ENCODE measurements at regions not wholly inside any gene's neighbourhood (a gene's known extent, or its start where the extent isn't known, plus 50 kb on each side); places are given as distances from the start of the nearest gene placed in this dataset.

GRCh38 chr1:65048335-65048734, 82.0 kb upstream of the JAK1 start:
- peaks cover 2% of the 10 kb centered on the region for H3K36me3 Mint-ChIP-seq
- H3K4me3 Mint-ChIP-seq = no peak overlapping the region
- ATAC-seq (ENCODE audit: low read depth) = no peak
- no peaks in the 10 kb centered on the region for H3K9me3 Mint-ChIP-seq
- DNase-seq = no peak
- no peak overlapping the region for H3K27ac Mint-ChIP-seq
- peaks cover 2% of the 10 kb centered on the region for H3K27me3 Mint-ChIP-seq
- POLR2A ChIA-PET = no interaction called here
- H3K4me1 Mint-ChIP-seq = peaks cover 19% of the 10 kb centered on the region

- Mint-ChIP-seq H3K27me3 (peaks cover 2% of the 10 kb centered on the region), H3K4me1 (peaks cover 19% of the 10 kb centered on the region), H3K9me3 (no peaks in the 10 kb centered on the region), H3K27ac (peak overlapping the region; percentile 11), H3K4me3 (peak overlapping the region; percentile 57), H3K36me3 (peaks cover 2% of the 10 kb centered on the region)
- ATAC-seq (ENCODE audit: low read depth) (peak; percentile 73), DNase-seq (no peak)
- POLR2A ChIA-PET = interaction anchor here (0.7 kb wide), 1 partner anchor 14 kb away, joined by 3 read pairs; no protein-coding TSS in a partner anchor
Measured at GRCh38 chr1:65049941-65050713, 83.8 kb upstream of the JAK1 start.

- no peak for ATAC-seq (ENCODE audit: low read depth)
- Mint-ChIP-seq H3K4me1 (peaks cover 16% of the 10 kb centered on the region), H3K9me3 (no peaks in the 10 kb centered on the region), H3K27me3 (peaks cover 2% of the 10 kb centered on the region), H3K27ac (no peak overlapping the region), H3K36me3 (peaks cover 5% of the 10 kb centered on the region), H3K4me3 (no peak overlapping the region)
- DNase-seq = no peak
- POLR2A ChIA-PET = interaction anchor here (0.7 kb wide), 1 partner anchor 14 kb away, joined by 3 read pairs; no protein-coding TSS in a partner anchor
Measured at GRCh38 chr1:65050735-65051134, 84.4 kb upstream of the JAK1 start.

GRCh38 chr1:65054481-65054880, 88.1 kb upstream of the JAK1 start:
- POLR2A ChIA-PET = no interaction called here
- no peaks in the 10 kb centered on the region for H3K9me3 Mint-ChIP-seq
- ATAC-seq (ENCODE audit: low read depth) (no peak), DNase-seq (no peak)
- peaks cover under 1% of the 10 kb centered on the region for H3K27me3 Mint-ChIP-seq
- peaks cover 15% of the 10 kb centered on the region for H3K36me3 Mint-ChIP-seq
- H3K4me1 Mint-ChIP-seq = peaks cover 15% of the 10 kb centered on the region
- H3K27ac Mint-ChIP-seq = no peak overlapping the region
- no peak overlapping the region for H3K4me3 Mint-ChIP-seq

- peaks cover 15% of the 10 kb centered on the region for H3K36me3 Mint-ChIP-seq
- H3K4me1 Mint-ChIP-seq = peaks cover 6% of the 10 kb centered on the region
Measured at GRCh38 chr1:65055747-65056146, 89.4 kb upstream of the JAK1 start.

GRCh38 chr1:65056234-65056633, 89.9 kb upstream of the JAK1 start:
- peaks cover 5% of the 10 kb centered on the region for H3K4me1 Mint-ChIP-seq
- ATAC-seq (ENCODE audit: low read depth) (no peak), DNase-seq (no peak)
- H3K9me3 Mint-ChIP-seq = no peaks in the 10 kb centered on the region
- H3K27ac Mint-ChIP-seq = no peak overlapping the region
- H3K36me3 Mint-ChIP-seq = peaks cover 15% of the 10 kb centered on the region
- POLR2A ChIA-PET = no interaction called here
- H3K4me3 Mint-ChIP-seq = no peak overlapping the region
- H3K27me3 Mint-ChIP-seq = no peaks in the 10 kb centered on the region

More at GRCh38 chr1:65055747-65056146, 89.4 kb upstream of the JAK1 start:
- no peak for DNase-seq
- no peaks in the 10 kb centered on the region for H3K27me3 Mint-ChIP-seq
- H3K27ac Mint-ChIP-seq = no peak overlapping the region
- no peaks in the 10 kb centered on the region for H3K9me3 Mint-ChIP-seq
- no peak for ATAC-seq (ENCODE audit: low read depth)
- POLR2A ChIA-PET = no interaction called here
- no peak overlapping the region for H3K4me3 Mint-ChIP-seq

GRCh38 chr1:65056866-65057265, 90.5 kb upstream of the JAK1 start:
- H3K9me3 Mint-ChIP-seq = no peaks in the 10 kb centered on the region
- POLR2A ChIA-PET = no interaction called here
- H3K4me3 Mint-ChIP-seq = no peak overlapping the region
- H3K4me1 Mint-ChIP-seq = peaks cover 3% of the 10 kb centered on the region
- ATAC-seq (ENCODE audit: low read depth) (no peak), DNase-seq (no peak)
- peaks cover 13% of the 10 kb centered on the region for H3K36me3 Mint-ChIP-seq
- H3K27ac Mint-ChIP-seq = no peak overlapping the region
- H3K27me3 Mint-ChIP-seq = no peaks in the 10 kb centered on the region

GRCh38 chr1:65059930-65060538, 88.0 kb upstream of the AK4 start:
- DNase-seq (no peak), ATAC-seq (ENCODE audit: low read depth) (no peak)
- H3K4me3 Mint-ChIP-seq = no peak overlapping the region
- H3K27me3 Mint-ChIP-seq = no peaks in the 10 kb centered on the region
- H3K4me1 Mint-ChIP-seq = peaks cover 11% of the 10 kb centered on the region
- H3K36me3 Mint-ChIP-seq = peaks cover 13% of the 10 kb centered on the region
- POLR2A ChIA-PET = no interaction called here
- H3K9me3 Mint-ChIP-seq = no peaks in the 10 kb centered on the region
- H3K27ac Mint-ChIP-seq = no peak overlapping the region

GRCh38 chr1:65062339-65062738, 85.7 kb upstream of the AK4 start:
- Mint-ChIP-seq H3K36me3 (peaks cover under 1% of the 10 kb centered on the region), H3K27me3 (peaks cover 6% of the 10 kb centered on the region), H3K9me3 (no peaks in the 10 kb centered on the region), H3K27ac (no peak overlapping the region), H3K4me1 (peaks cover 22% of the 10 kb centered on the region), H3K4me3 (no peak overlapping the region)
- no peak for DNase-seq
- POLR2A ChIA-PET = no interaction called here
- ATAC-seq (ENCODE audit: low read depth) = no peak

GRCh38 chr1:65063025-65063424, 85.0 kb upstream of the AK4 start:
- Mint-ChIP-seq H3K27ac (no peak overlapping the region), H3K4me1 (peaks cover 22% of the 10 kb centered on the region), H3K27me3 (peaks cover 6% of the 10 kb centered on the region), H3K4me3 (no peak overlapping the region), H3K36me3 (peaks cover 2% of the 10 kb centered on the region), H3K9me3 (no peaks in the 10 kb centered on the region)
- no peak for DNase-seq
- ATAC-seq (ENCODE audit: low read depth) = no peak
- POLR2A ChIA-PET = no interaction called here

GRCh38 chr1:65064981-65065380, 83.0 kb upstream of the AK4 start:
- peaks cover 2% of the 10 kb centered on the region for H3K36me3 Mint-ChIP-seq
- ATAC-seq (ENCODE audit: low read depth) (no peak), DNase-seq (no peak)
- POLR2A ChIA-PET = interaction anchor here (1.3 kb wide), 1 partner anchor 20 kb away, joined by 3 read pairs; no protein-coding TSS in a partner anchor
- H3K27me3 Mint-ChIP-seq = peaks cover 6% of the 10 kb centered on the region
- peaks cover 30% of the 10 kb centered on the region for H3K4me1 Mint-ChIP-seq
- no peaks in the 10 kb centered on the region for H3K9me3 Mint-ChIP-seq
- H3K27ac Mint-ChIP-seq = no peak overlapping the region
- H3K4me3 Mint-ChIP-seq = no peak overlapping the region

GRCh38 chr1:65065524-65066418, 82.2 kb upstream of the AK4 start:
- Mint-ChIP-seq H3K4me1 (peaks cover 32% of the 10 kb centered on the region), H3K27me3 (peaks cover 6% of the 10 kb centered on the region), H3K9me3 (no peaks in the 10 kb centered on the region), H3K36me3 (peaks cover 2% of the 10 kb centered on the region), H3K4me3 (peak overlapping the region; percentile 95), H3K27ac (peak overlapping the region; percentile 51)
- DNase-seq = no peak
- no peak for ATAC-seq (ENCODE audit: low read depth)
- POLR2A ChIA-PET = interaction anchor here (0.6 to 1.3 kb wide), 3 partner anchors 21 to 134 kb away, joined by 3 read pairs; no protein-coding TSS in a partner anchor

GRCh38 chr1:65066419-65066765, 81.6 kb upstream of the AK4 start:
- Mint-ChIP-seq H3K27ac (peak overlapping the region; percentile 82), H3K9me3 (no peaks in the 10 kb centered on the region)
- no peak for DNase-seq

More at GRCh38 chr1:65066419-65066765, 81.6 kb upstream of the AK4 start:
- POLR2A ChIA-PET = interaction anchor here (0.6 to 1.0 kb wide), 2 partner anchors 83 to 135 kb away, joined by 3 read pairs; no protein-coding TSS in a partner anchor
- Mint-ChIP-seq H3K27me3 (peaks cover 6% of the 10 kb centered on the region), H3K36me3 (peaks cover 2% of the 10 kb centered on the region), H3K4me1 (peaks cover 32% of the 10 kb centered on the region), H3K4me3 (peak overlapping the region; percentile 95)
- ATAC-seq (ENCODE audit: low read depth) = no peak
